Neural progenitor cell (in vitro differentiated cells): ENCODE measurements at regions not wholly inside any gene's neighbourhood (a gene's known extent, or its start where the extent isn't known, plus 50 kb on each side); places are given as distances from the start of the nearest gene placed in this dataset.

ENCODE experiments used
- EZH2 ChIP-seq: fragments of 200-600 bp; sonication (generic); IDR thresholded peaks from 2 replicates; pipeline ENCODE4 v1.6.1; 2017; ENCODE audit warnings: antibody characterized with exemption, mild to moderate bottlenecking, moderate library complexity
- TF ChIP-seq, protein P1 (sequence below): fragments of 200-600 bp; sonication (generic); IDR thresholded peaks from 2 replicates; pipeline ENCODE4 v1.5.1; 2017; ENCODE audit warnings: antibody characterized with exemption, mild to moderate bottlenecking

- TF ChIP-seq, protein P1, sequence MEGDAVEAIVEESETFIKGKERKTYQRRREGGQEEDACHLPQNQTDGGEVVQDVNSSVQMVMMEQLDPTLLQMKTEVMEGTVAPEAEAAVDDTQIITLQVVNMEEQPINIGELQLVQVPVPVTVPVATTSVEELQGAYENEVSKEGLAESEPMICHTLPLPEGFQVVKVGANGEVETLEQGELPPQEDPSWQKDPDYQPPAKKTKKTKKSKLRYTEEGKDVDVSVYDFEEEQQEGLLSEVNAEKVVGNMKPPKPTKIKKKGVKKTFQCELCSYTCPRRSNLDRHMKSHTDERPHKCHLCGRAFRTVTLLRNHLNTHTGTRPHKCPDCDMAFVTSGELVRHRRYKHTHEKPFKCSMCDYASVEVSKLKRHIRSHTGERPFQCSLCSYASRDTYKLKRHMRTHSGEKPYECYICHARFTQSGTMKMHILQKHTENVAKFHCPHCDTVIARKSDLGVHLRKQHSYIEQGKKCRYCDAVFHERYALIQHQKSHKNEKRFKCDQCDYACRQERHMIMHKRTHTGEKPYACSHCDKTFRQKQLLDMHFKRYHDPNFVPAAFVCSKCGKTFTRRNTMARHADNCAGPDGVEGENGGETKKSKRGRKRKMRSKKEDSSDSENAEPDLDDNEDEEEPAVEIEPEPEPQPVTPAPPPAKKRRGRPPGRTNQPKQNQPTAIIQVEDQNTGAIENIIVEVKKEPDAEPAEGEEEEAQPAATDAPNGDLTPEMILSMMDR = no peak
- no peak for TF ChIP-seq EZH2
Measured at GRCh38 chr4:92232566-92232965, 71.2 kb upstream of the GRID2 start.
